ENCODE measurements at regions not wholly inside any gene's neighbourhood (a gene's known extent, or its start where the extent isn't known, plus 50 kb on each side); places are given as distances from the start of the nearest gene placed in this dataset.
A peak's percentile ranks its signal among the peaks of the same experiment; 100 is the strongest.
"Not testable (repeated sequence)": the region's sequence is repeated elsewhere in the genome, so short reads cannot be mapped to it uniquely, and the experiment has no call there.

GRCh38 chr3:156050918-156051317 lies 69.5 kb upstream of the KCNAB1 start:
- Histone ChIP-seq H3K36me3 (no peaks in the 10 kb centered on the region), H3K9me3 (peaks cover 0 to 3% (median 0%) of the 10 kb centered on the region in 4 donors), H3K4me3 (no peak overlapping the region), H3K4me1 (no peaks in the 10 kb centered on the region), H3K27me3 (no peaks in the 10 kb centered on the region), H3K27ac (no peak overlapping the region)
- ATAC-seq (ENCODE audit: low FRiP score in 2 of 2): no peak
- DNase-seq: no peak
- 96 to 97% methylated on average over 1 of the region's 1 CpG for WGBS, 2 donors
- TF ChIP-seq EP300 (IDR thresholded peaks at IDR 0.05) (no peak), POLR2AphosphoS5 (IDR thresholded peaks at IDR 0.05) (no peak), POLR2A (IDR thresholded peaks at IDR 0.05) (no peak)
- TF ChIP-seq, protein P1, sequence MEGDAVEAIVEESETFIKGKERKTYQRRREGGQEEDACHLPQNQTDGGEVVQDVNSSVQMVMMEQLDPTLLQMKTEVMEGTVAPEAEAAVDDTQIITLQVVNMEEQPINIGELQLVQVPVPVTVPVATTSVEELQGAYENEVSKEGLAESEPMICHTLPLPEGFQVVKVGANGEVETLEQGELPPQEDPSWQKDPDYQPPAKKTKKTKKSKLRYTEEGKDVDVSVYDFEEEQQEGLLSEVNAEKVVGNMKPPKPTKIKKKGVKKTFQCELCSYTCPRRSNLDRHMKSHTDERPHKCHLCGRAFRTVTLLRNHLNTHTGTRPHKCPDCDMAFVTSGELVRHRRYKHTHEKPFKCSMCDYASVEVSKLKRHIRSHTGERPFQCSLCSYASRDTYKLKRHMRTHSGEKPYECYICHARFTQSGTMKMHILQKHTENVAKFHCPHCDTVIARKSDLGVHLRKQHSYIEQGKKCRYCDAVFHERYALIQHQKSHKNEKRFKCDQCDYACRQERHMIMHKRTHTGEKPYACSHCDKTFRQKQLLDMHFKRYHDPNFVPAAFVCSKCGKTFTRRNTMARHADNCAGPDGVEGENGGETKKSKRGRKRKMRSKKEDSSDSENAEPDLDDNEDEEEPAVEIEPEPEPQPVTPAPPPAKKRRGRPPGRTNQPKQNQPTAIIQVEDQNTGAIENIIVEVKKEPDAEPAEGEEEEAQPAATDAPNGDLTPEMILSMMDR (IDR thresholded peaks at IDR 0.05): no peak

GRCh38 chr3:156051651-156052050 lies 68.7 kb upstream of the KCNAB1 start:
- Histone ChIP-seq H3K27me3 (no peaks in the 10 kb centered on the region), H3K4me1 (no peaks in the 10 kb centered on the region), H3K9me3 (peaks cover 0 to 3% (median 0%) of the 10 kb centered on the region in 4 donors), H3K27ac (no peak overlapping the region), H3K4me3 (no peak overlapping the region), H3K36me3 (no peaks in the 10 kb centered on the region)
- DNase-seq (peak in 1 of 2 donors; percentile 76), ATAC-seq (ENCODE audit: low FRiP score in 2 of 2) (no peak)
- 62 to 95% methylated on average over 1 to 8 of the region's 15 CpGs for WGBS, 2 donors
- TF ChIP-seq, protein P1 (IDR thresholded peaks at IDR 0.05): no peak
- TF ChIP-seq POLR2A (IDR thresholded peaks at IDR 0.05) (no peak), POLR2AphosphoS5 (IDR thresholded peaks at IDR 0.05) (no peak)

GRCh38 chr3:156052115-156052514 lies 68.3 kb upstream of the KCNAB1 start:
- Histone ChIP-seq H3K27ac (no peak overlapping the region), H3K4me1 (no peaks in the 10 kb centered on the region), H3K27me3 (no peaks in the 10 kb centered on the region), H3K4me3 (no peak overlapping the region), H3K9me3 (peaks cover 0 to 3% (median 0%) of the 10 kb centered on the region in 4 donors), H3K36me3 (no peaks in the 10 kb centered on the region)
- ATAC-seq (ENCODE audit: low FRiP score in 2 of 2) (no peak), DNase-seq (peak in 1 of 2 donors; percentile 18)
- TF ChIP-seq EP300 (IDR thresholded peaks at IDR 0.05): no peak
- TF ChIP-seq, protein P1 (IDR thresholded peaks at IDR 0.05): no peak
- TF ChIP-seq POLR2A (IDR thresholded peaks at IDR 0.05): no peak
- no peak for TF ChIP-seq POLR2AphosphoS5 (IDR thresholded peaks at IDR 0.05)
- 83 to 100% methylated on average over 1 of the region's 9 CpGs for WGBS, 2 donors

DNA sequence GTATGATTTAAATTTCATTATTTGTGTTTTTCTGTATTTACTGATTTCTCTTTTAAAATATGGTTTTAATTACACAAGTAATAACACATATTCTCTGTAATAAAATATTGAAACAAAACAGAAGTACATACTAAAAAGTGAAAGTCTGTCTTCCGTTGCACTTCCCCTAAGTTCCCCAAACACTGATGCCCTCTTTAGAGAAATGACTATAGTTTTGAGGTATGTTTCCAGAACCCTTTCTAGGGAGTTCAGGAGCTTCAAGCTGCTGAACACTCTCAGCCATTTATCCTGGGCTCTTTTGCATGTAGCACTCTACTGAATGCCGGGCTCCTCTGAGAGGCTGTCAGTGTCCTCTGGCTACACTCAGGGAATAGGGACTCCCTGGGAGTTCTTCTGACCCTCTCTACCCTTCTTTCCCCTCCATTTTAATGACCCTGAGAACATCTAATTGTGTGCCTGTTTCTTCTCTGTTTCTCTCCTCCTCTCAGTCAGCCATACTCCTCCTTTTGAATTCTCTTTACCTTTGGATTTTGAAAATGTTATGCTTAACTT lies 60.4 kb upstream of the KCNAB1 start:
- no peaks in the 10 kb centered on the region for H3K27me3 ChIP-seq
- ATAC-seq (ENCODE audit: low FRiP score in 2 of 2) (no peak), DNase-seq (no peak)
- no peaks in the 10 kb centered on the region for H3K9me3 ChIP-seq
- H3K27ac ChIP-seq: no peak overlapping the region
- H3K4me3 ChIP-seq: no peak overlapping the region
- TF ChIP-seq EP300 (IDR thresholded peaks at IDR 0.05) (no peak), POLR2A (IDR thresholded peaks at IDR 0.05) (no peak), POLR2AphosphoS5 (IDR thresholded peaks at IDR 0.05) (no peak)
- TF ChIP-seq, protein P1 (IDR thresholded peaks at IDR 0.05): no peak
- 39 to 60% methylated on average over 2 of the region's 2 CpGs for WGBS, 2 donors
- no peaks in the 10 kb centered on the region for H3K4me1 ChIP-seq
- H3K36me3 ChIP-seq: no peaks in the 10 kb centered on the region

DNA sequence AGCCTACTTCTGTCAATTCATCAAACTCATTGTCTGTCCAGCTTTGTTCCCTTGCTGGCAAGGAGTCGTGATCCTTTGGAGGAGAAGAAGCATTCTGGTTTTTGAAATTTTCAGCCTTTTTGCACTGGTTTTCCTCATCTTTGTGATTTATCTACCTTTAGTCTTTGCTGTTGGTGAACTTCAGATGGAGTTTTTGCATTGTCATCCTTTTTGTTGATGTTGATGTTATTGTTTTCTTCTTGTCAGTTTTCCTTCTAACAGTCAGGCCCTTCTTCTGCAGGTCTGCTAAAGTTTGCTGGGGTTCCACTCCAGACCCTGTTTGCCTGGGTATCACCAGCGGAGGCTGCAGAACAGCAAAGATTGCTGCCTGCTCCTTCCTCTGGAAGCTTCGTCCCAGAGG lies 52.2 kb upstream of the KCNAB1 start:
- H3K27ac ChIP-seq: not testable (repeated sequence)

More for the DNA sequence above, 52.2 kb upstream of the KCNAB1 start:
- not testable (repeated sequence) for ATAC-seq (ENCODE audit: low FRiP score in 2 of 2); H3K36me3 ChIP-seq; DNase-seq; H3K9me3 ChIP-seq; H3K4me1 ChIP-seq; H3K27me3 ChIP-seq; H3K4me3 ChIP-seq
- WGBS, 2 donors: 85 to 95% methylated on average over 3 of the region's 3 CpGs
